Erythroblast (primary cell): ENCODE measurements at regions not wholly inside any gene's neighbourhood (a gene's known extent, or its start where the extent isn't known, plus 50 kb on each side); places are given as distances from the start of the nearest gene placed in this dataset.

ENCODE experiments used
- GATA1 ChIP-seq: IDR thresholded peaks from 2 replicates; pipeline ENCODE4 v1.6.1; 2011; ENCODE audit warnings: low read depth, mild to moderate bottlenecking, control low read depth, low read length, moderate library complexity
- POLR2A ChIP-seq: IDR thresholded peaks from 2 replicates; pipeline ENCODE4 v1.6.1; 2011; ENCODE audit warnings: mild to moderate bottlenecking, low read length

DNA sequence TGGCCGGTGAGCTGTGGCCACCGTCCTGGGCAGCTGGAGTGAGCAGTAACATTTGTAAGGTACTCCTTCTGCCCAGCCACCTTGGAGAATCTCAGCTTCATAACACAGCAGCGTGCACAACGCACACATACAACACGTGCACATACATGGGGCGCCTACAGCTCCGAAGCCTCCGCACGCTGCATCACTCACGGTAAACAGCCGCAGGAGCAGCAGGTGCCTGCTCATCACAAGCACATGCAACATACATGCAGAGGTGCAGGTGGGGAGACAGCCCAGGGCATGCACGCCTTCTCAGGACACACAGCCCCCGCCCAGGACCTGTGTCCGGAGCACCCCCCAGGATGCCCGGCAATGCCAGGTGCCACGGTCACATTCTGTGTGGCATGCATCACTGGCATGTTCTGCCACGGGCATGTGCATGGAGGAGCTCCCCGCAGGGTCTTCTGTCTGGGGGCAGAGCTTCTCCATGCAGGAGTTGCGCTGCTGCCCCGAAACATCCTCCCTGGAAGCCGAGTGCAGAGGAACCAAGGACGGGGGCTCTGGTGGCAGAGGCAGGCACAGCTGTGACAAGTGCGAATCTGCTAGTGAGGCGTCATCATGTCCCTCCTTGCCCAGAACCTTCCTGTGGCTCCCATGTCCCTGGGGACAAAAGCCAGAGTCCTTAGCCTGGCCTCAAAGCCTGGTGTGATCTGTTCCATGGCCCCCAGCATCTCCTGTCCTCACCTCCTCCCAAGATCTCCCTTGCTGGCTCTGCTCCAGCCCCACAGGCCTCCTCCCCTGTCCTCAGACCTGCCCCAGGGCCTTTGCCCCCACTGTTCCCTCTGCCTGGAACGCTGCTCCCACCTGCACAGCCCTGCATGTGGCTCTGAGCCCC lies 184.0 kb upstream of the GSE1 start:
- TF ChIP-seq POLR2A (no peak), GATA1 (no peak)
